IMR-90 (cell line): ENCODE measurements at regions not wholly inside any gene's neighbourhood (a gene's known extent, or its start where the extent isn't known, plus 50 kb on each side); places are given as distances from the start of the nearest gene placed in this dataset.

Experiments used
- ATAC-seq: fragments of 200-7000 bp; cut with Tn5 transposase; 2 replicates; pipeline ENCODE4 v1.9.1; 2020; ENCODE audit warnings: low read depth, mild to moderate bottlenecking, moderate library complexity
- BruUV-seq: library from RNA; stranded (reverse); fragments of 400-500 nt; replicated peaks from 2 replicates; lab custom pipeline; 2021; lab: Mats Ljungman, UMichigan
- CTCF ChIA-PET: fragments of 300-600 bp; formaldehyde crosslinking; extraction: SDS; loops from one replicate; lab custom pipeline; 2021; ENCODE audit warnings: antibody characterized with exemption; lab: Yijun Ruan, JAX
- POLR2A ChIA-PET: fragments of 300-600 bp; sonication (Branson Sonifier 250); formaldehyde crosslinking; loops from one replicate; lab custom pipeline; 2022; ENCODE audit warnings: antibody characterized with exemption; ENCODE audit not compliant: unreplicated experiment; lab: Charles Lee
- DNase-seq: peaks from one replicate; pipeline ENCODE4 v3.0.0; 2013
- H2AFZ ChIP-seq: replicated peaks from 2 replicates; pipeline ENCODE3; 2013; ENCODE audit warnings: low read length, mild to moderate bottlenecking; ENCODE audit not compliant: poor library complexity
- H2AK5ac ChIP-seq: 2 replicates; pipeline ENCODE4 v1.6.1; 2013; ENCODE audit warnings: low read depth, low read length, inconsistent platforms
- H2AK9ac ChIP-seq: replicated peaks from 2 replicates; pipeline ENCODE3; 2013; ENCODE audit warnings: mild to moderate bottlenecking, low read depth, low read length, moderate library complexity; ENCODE audit not compliant: poor library complexity
- H2BK120ac ChIP-seq: 2 replicates; pipeline ENCODE4 v1.6.1; 2013; ENCODE audit warnings: low read depth, low read length, inconsistent platforms
- H2BK15ac ChIP-seq: 3 replicates; pipeline ENCODE4 v1.6.1; 2013; ENCODE audit warnings: low read depth, low read length, inconsistent platforms
- H2BK20ac ChIP-seq: 2 replicates; pipeline ENCODE4 v1.6.1; 2013; ENCODE audit warnings: low read depth, mild to moderate bottlenecking, inconsistent platforms, low read length, moderate library complexity
- H2BK5ac ChIP-seq: 2 replicates; pipeline ENCODE4 v1.6.1; 2013; ENCODE audit warnings: mild to moderate bottlenecking, low read depth, low read length, inconsistent platforms; ENCODE audit not compliant: poor library complexity, severe bottlenecking
- H3K14ac ChIP-seq: replicated peaks from 2 replicates; pipeline ENCODE4 v1.6.1; 2013; ENCODE audit warnings: low read depth, low read length, inconsistent platforms
- H3K18ac ChIP-seq: 2 replicates; pipeline ENCODE4 v1.6.1; 2013; ENCODE audit warnings: low read depth, low read length, control low read depth
- H3K23ac ChIP-seq: 2 replicates; pipeline ENCODE4 v1.6.1; 2013; ENCODE audit warnings: low read depth, low read length, inconsistent platforms
- H3K27ac ChIP-seq: 2 replicates; pipeline ENCODE4 v1.5.1; 2013; ENCODE audit warnings: mild to moderate bottlenecking, control low read depth, low read length; ENCODE audit not compliant: insufficient read depth
- H3K27me3 ChIP-seq: 2 replicates; pipeline ENCODE4 v1.6.1; 2013; ENCODE audit warnings: low read length; ENCODE audit not compliant: control insufficient read depth, insufficient read depth
- H3K36me3 ChIP-seq: 2 replicates; pipeline ENCODE4 v1.6.1; 2013; ENCODE audit warnings: low read length, mixed read lengths; ENCODE audit not compliant: control insufficient read depth, insufficient read depth
- H3K4ac ChIP-seq: 2 replicates; pipeline ENCODE4 v1.6.1; 2013; ENCODE audit warnings: low read depth, low read length, inconsistent platforms
- H3K4me1 ChIP-seq: 2 replicates; pipeline ENCODE4 v1.6.1; 2013; ENCODE audit warnings: low read length, mixed read lengths; ENCODE audit not compliant: control insufficient read depth, insufficient read depth
- H3K4me2 ChIP-seq: 2 replicates; pipeline ENCODE4 v1.6.1; 2013; ENCODE audit warnings: low read depth, mild to moderate bottlenecking, control low read depth, low read length, moderate library complexity
- H3K4me3 ChIP-seq: 2 replicates; pipeline ENCODE4 v1.5.1; 2013; ENCODE audit warnings: low read depth, mild to moderate bottlenecking, control low read depth, low read length, moderate library complexity; ENCODE audit not compliant: insufficient read depth
- H3K56ac ChIP-seq: 2 replicates; pipeline ENCODE4 v1.6.1; 2013; ENCODE audit warnings: low read length, inconsistent platforms; ENCODE audit not compliant: insufficient read depth; ENCODE audit errors: extremely low read depth
- H3K79me1 ChIP-seq, 2 experiments: 2 replicates each; pipeline ENCODE4 v1.6.1; 2013; ENCODE audit warnings: low read length in 2 of 2, inconsistent platforms in 1 of 2, low read depth in 1 of 2
- H3K9ac ChIP-seq: 2 replicates; pipeline ENCODE4 v1.6.1; 2013; ENCODE audit warnings: low read depth, low read length, control low read depth
- H3K9me1 ChIP-seq: 2 replicates; pipeline ENCODE4 v1.6.1; 2013; ENCODE audit warnings: low read length, inconsistent platforms; ENCODE audit not compliant: insufficient read depth
- H3K9me3 ChIP-seq: 2 replicates; pipeline ENCODE4 v1.6.1; 2013; ENCODE audit warnings: low read length; ENCODE audit not compliant: control insufficient read depth, insufficient read depth
- H4K20me1 ChIP-seq: 2 replicates; pipeline ENCODE4 v1.6.1; 2013; ENCODE audit warnings: low read length, inconsistent platforms; ENCODE audit not compliant: insufficient read depth
- H4K5ac ChIP-seq: 2 replicates; pipeline ENCODE4 v1.6.1; 2013; ENCODE audit warnings: mild to moderate bottlenecking, low read depth, low read length, control low read depth
- H4K8ac ChIP-seq, 2 experiments: 2 replicates each; pipeline ENCODE4 v1.6.1; 2013; ENCODE audit warnings: low read depth in 2 of 2, low read length in 2 of 2, control low read depth in 1 of 2, inconsistent platforms in 1 of 2
- H4K91ac ChIP-seq: 2 replicates; pipeline ENCODE4 v1.6.1; 2013; ENCODE audit warnings: low read depth, low read length, inconsistent platforms; ENCODE audit not compliant: insufficient read depth
- BHLHE40 ChIP-seq: fragments of 150-350 bp; IDR thresholded peaks from 2 replicates; pipeline ENCODE4 v1.6.1; 2016; ENCODE audit warnings: mild to moderate bottlenecking, low read depth, low read length
- CEBPB ChIP-seq: IDR thresholded peaks from 2 replicates; pipeline ENCODE4 v1.6.1; 2012; ENCODE audit warnings: low read depth, low read length, improper control_type of control experiment
- CHD1 ChIP-seq: IDR thresholded peaks from 2 replicates; pipeline ENCODE4 v1.6.1; 2012; ENCODE audit warnings: low read depth, low read length, improper control_type of control experiment
- FOS ChIP-seq: fragments of 150-350 bp; IDR thresholded peaks from 2 replicates; pipeline ENCODE4 v1.6.1; 2016; ENCODE audit warnings: low read depth, low read length
- MAFK ChIP-seq: IDR thresholded peaks from 2 replicates; pipeline ENCODE4 v1.6.1; 2012; ENCODE audit warnings: low read depth, low read length, improper control_type of control experiment
- MAZ ChIP-seq: IDR thresholded peaks from 2 replicates; pipeline ENCODE4 v1.6.1; 2012; ENCODE audit warnings: low read depth, mild to moderate bottlenecking, low read length, improper control_type of control experiment, moderate library complexity, borderline replicate concordance
- MXI1 ChIP-seq: IDR thresholded peaks from 2 replicates; pipeline ENCODE4 v1.6.1; 2012; ENCODE audit warnings: low read depth, mild to moderate bottlenecking, low read length, moderate library complexity, borderline replicate concordance
- NFE2L2 ChIP-seq: fragments of 150-350 bp; IDR thresholded peaks from 2 replicates; pipeline ENCODE4 v1.6.1; 2016; ENCODE audit warnings: low read depth, mild to moderate bottlenecking, low read length
- POLR2A ChIP-seq: IDR thresholded peaks from 2 replicates; pipeline ENCODE4 v1.6.1; 2012; ENCODE audit warnings: mild to moderate bottlenecking, low read depth, low read length
- RAD21 ChIP-seq: IDR thresholded peaks from 2 replicates; pipeline ENCODE4 v1.6.1; 2012; ENCODE audit warnings: low read length, improper control_type of control experiment
- RCOR1 ChIP-seq: IDR thresholded peaks from 2 replicates; pipeline ENCODE4 v1.6.1; 2012; ENCODE audit warnings: mild to moderate bottlenecking, low read length, improper control_type of control experiment; ENCODE audit not compliant: insufficient replicate concordance
- RFX5 ChIP-seq: IDR thresholded peaks from 2 replicates; pipeline ENCODE4 v1.8.0; 2012; ENCODE audit warnings: low read depth, mild to moderate bottlenecking, low read length, moderate library complexity
- SMC3 ChIP-seq: fragments of 150-350 bp; IDR thresholded peaks from 2 replicates; pipeline ENCODE4 v1.6.1; 2016; ENCODE audit warnings: low read depth, mild to moderate bottlenecking, antibody characterized with exemption, low read length, moderate library complexity
- WGBS, 2 experiments: methylation state at CpG; one replicate each; pipeline versions ENCODE4 v1.1.5 to v1.1.7; 2013; ENCODE audit warnings: missing lambda C conversion rate in 2 of 2; ENCODE audit not compliant: insufficient read length in 1 of 2; ENCODE audit errors: extremely low coverage in 2 of 2; 5-methylcytosine and 5-hydroxymethylcytosine counted together
- dilution Hi-C: fragments of 300-500 bp; cut with HindIII; formaldehyde crosslinking; loops from one replicate; pipeline ENCODE4 v1.14.3; 2018; ENCODE audit warnings: low sequenced_read_pairs; ENCODE audit not compliant: unreplicated experiment
- in situ Hi-C: fragments of 300-500 bp; cut with MboI; formaldehyde crosslinking; loops from 3 replicates; pipeline ENCODE4 v1.14.3; 2019; ENCODE audit warnings: low sequenced_read_pairs, inconsistent platforms, mixed read lengths
- intact Hi-C: fragments of 100-400 bp; cut with micrococcal nuclease; formaldehyde crosslinking; loops from 2 replicates; pipeline ENCODE4 v1.10.0; 2022
- TF ChIP-seq, protein P1 (sequence below): fragments of 150-350 bp; IDR thresholded peaks from 2 replicates; pipeline ENCODE4 v1.6.1; 2017; ENCODE audit warnings: mild to moderate bottlenecking, antibody characterized with exemption, low read length, low read depth
- TF ChIP-seq, protein P2 (sequence below): conservative IDR thresholded peaks from 2 replicates; pipeline ENCODE4 v1.5.1; 2012; ENCODE audit warnings: mild to moderate bottlenecking, low read depth, low read length, improper control_type of control experiment
- TF ChIP-seq, protein P3 (sequence below): fragments of 150-350 bp; IDR thresholded peaks from 2 replicates; pipeline ENCODE4 v1.6.1; 2016; ENCODE audit warnings: low read depth, mild to moderate bottlenecking, low read length, moderate library complexity, borderline replicate concordance

DNA sequence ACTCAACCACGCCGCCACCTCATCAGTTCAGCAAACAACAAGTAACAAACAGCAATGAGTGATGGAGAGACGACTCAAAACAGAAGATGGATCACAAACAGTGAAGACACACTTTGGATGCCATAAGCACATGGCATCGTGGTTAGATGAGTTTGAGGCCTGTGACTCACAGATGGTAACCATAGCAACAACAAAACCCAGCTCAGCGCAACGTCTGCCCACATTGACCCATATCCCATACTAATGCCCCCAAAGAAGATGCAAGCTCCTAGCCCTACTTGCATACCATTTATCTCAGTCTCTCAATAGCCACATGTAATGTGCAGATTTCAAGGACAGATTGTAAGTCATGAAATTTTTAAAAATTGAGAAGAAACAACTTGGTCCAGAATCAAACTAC is 1322.3 kb upstream of the TMEM132C start:
- Histone ChIP-seq H3K4me3 (no peak overlapping the region), H4K20me1 (no peaks in the 10 kb centered on the region), H3K36me3 (no peaks in the 10 kb centered on the region), H2BK5ac (no peak overlapping the region), H2BK15ac (no peak overlapping the region), H2BK20ac (no peak overlapping the region), H3K27me3 (no peaks in the 10 kb centered on the region), H2AFZ (no peak overlapping the region), H3K4me2 (no peak overlapping the region), H3K23ac (no peak overlapping the region), H3K9ac (no peak overlapping the region), H3K9me3 (peaks cover 11% of the 10 kb centered on the region; the same call in 1 of the 2 replicates), H3K79me1 (no peaks in the 10 kb centered on the region), H3K4me1 (no peaks in the 10 kb centered on the region), H3K18ac (no peak overlapping the region), H2BK120ac (no peak overlapping the region), H3K9me1 (no peaks in the 10 kb centered on the region), H3K56ac (no peak overlapping the region), H4K91ac (no peak overlapping the region), H2AK5ac (no peak overlapping the region), H4K8ac (no peak overlapping the region), H3K27ac (no peak overlapping the region), H2AK9ac (no peak overlapping the region), H4K5ac (no peak overlapping the region), H3K4ac (no peak overlapping the region), H3K14ac (no peak overlapping the region)
- intact Hi-C loops, result loop anchor here (5.0 kb wide), 1 partner anchor 733 kb away; no protein-coding TSS in a partner anchor
- POLR2A ChIA-PET, result no interaction called here
- BruUV-seq, result no TSS peak
- DNase-seq, result no peak
- WGBS, 2 experiments, result no CpG with 5 or more reads among the region's 6 CpGs
- CTCF ChIA-PET, result no interaction called here
- in situ Hi-C loops, result no loop called here
- no peak for TF ChIP-seq RCOR1
- TF ChIP-seq MAZ, result no peak
- no peak for TF ChIP-seq BHLHE40
- TF ChIP-seq POLR2A, result no peak
- TF ChIP-seq FOS, result no peak
- no peak for TF ChIP-seq SMC3
- TF ChIP-seq MAFK, result no peak
- TF ChIP-seq RAD21, result no peak
- TF ChIP-seq, protein P1, sequence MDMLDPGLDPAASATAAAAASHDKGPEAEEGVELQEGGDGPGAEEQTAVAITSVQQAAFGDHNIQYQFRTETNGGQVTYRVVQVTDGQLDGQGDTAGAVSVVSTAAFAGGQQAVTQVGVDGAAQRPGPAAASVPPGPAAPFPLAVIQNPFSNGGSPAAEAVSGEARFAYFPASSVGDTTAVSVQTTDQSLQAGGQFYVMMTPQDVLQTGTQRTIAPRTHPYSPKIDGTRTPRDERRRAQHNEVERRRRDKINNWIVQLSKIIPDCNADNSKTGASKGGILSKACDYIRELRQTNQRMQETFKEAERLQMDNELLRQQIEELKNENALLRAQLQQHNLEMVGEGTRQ, result no peak
- TF ChIP-seq, protein P2, sequence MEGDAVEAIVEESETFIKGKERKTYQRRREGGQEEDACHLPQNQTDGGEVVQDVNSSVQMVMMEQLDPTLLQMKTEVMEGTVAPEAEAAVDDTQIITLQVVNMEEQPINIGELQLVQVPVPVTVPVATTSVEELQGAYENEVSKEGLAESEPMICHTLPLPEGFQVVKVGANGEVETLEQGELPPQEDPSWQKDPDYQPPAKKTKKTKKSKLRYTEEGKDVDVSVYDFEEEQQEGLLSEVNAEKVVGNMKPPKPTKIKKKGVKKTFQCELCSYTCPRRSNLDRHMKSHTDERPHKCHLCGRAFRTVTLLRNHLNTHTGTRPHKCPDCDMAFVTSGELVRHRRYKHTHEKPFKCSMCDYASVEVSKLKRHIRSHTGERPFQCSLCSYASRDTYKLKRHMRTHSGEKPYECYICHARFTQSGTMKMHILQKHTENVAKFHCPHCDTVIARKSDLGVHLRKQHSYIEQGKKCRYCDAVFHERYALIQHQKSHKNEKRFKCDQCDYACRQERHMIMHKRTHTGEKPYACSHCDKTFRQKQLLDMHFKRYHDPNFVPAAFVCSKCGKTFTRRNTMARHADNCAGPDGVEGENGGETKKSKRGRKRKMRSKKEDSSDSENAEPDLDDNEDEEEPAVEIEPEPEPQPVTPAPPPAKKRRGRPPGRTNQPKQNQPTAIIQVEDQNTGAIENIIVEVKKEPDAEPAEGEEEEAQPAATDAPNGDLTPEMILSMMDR, result no peak
- no peak for TF ChIP-seq RFX5
- TF ChIP-seq MXI1, result no peak
- no peak for TF ChIP-seq NFE2L2
- TF ChIP-seq, protein P3, sequence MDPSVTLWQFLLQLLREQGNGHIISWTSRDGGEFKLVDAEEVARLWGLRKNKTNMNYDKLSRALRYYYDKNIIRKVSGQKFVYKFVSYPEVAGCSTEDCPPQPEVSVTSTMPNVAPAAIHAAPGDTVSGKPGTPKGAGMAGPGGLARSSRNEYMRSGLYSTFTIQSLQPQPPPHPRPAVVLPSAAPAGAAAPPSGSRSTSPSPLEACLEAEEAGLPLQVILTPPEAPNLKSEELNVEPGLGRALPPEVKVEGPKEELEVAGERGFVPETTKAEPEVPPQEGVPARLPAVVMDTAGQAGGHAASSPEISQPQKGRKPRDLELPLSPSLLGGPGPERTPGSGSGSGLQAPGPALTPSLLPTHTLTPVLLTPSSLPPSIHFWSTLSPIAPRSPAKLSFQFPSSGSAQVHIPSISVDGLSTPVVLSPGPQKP, result no peak
- TF ChIP-seq CHD1, result no peak
- TF ChIP-seq CEBPB, result no peak
- no peak for ATAC-seq
- dilution Hi-C loops, result no loop called here
